ENCODE measurements at regions not wholly inside any gene's neighbourhood (a gene's known extent, or its start where the extent isn't known, plus 50 kb on each side); places are given as distances from the start of the nearest gene placed in this dataset.

DNA sequence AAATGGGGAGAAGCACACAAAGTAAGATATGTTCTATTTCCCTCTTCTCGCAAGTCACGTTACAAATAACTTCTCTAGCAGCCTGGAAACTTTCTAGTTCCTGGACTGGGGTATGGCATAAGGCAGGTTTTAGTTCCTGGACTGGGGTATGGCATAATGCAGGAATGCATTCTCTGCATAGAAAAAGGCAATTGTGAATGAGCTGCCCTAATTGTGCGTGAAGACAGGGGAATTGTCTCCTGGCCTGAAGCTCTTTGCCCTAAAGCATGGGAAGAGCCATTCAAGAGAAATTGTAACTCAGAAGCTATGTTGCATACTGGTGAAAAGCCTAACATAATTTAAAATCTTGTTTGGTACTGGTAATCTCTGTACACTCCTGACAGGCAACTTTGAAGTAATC lies 54.3 kb upstream of the CBLB start:
- no peak overlapping the region for H3K27ac ChIP-seq (ENCODE audit: low read depth, low read length)
- no peak for DNase-seq (ENCODE audit: low read depth, low spot score)
- H3K9me3 ChIP-seq (ENCODE audit: control insufficient read depth, insufficient read depth, low read length) = no peaks in the 10 kb centered on the region
- POLR2A ChIA-PET = no interaction called here
- CTCF ChIA-PET = no interaction called here
- TF ChIP-seq, protein P1, sequence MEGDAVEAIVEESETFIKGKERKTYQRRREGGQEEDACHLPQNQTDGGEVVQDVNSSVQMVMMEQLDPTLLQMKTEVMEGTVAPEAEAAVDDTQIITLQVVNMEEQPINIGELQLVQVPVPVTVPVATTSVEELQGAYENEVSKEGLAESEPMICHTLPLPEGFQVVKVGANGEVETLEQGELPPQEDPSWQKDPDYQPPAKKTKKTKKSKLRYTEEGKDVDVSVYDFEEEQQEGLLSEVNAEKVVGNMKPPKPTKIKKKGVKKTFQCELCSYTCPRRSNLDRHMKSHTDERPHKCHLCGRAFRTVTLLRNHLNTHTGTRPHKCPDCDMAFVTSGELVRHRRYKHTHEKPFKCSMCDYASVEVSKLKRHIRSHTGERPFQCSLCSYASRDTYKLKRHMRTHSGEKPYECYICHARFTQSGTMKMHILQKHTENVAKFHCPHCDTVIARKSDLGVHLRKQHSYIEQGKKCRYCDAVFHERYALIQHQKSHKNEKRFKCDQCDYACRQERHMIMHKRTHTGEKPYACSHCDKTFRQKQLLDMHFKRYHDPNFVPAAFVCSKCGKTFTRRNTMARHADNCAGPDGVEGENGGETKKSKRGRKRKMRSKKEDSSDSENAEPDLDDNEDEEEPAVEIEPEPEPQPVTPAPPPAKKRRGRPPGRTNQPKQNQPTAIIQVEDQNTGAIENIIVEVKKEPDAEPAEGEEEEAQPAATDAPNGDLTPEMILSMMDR (IDR thresholded peaks at IDR 0.05; ENCODE audit: low read depth, low read length) = no peak
- no peak overlapping the region for H3K4me3 ChIP-seq (ENCODE audit: low read depth, low read length)
- H3K27me3 ChIP-seq (ENCODE audit: control insufficient read depth, insufficient read depth, low read length) = no peaks in the 10 kb centered on the region

DNA sequence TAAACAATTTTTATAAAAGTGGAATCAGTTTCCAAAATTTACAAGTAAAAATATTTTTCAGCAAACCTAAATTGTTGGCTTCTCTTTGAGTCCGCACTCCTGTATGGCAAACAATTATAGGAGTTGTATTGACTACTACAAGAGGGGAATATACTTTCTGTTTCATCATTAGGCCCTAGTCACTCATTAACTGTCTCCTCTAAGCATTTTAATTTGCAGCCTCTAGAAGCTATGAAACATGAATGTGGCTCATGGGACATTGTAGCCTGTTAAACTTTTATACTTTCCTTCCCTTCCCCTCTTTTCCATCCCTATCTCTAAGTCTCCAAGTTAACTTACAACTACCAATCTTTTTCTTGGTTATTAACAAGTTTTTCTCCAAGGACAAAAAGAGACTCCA lies 58.9 kb upstream of the CBLB start:
- Histone ChIP-seq H3K27me3 (ENCODE audit: control insufficient read depth, insufficient read depth, low read length) (no peaks in the 10 kb centered on the region), H3K4me3 (ENCODE audit: low read depth, low read length) (no peak overlapping the region), H3K9me3 (ENCODE audit: control insufficient read depth, insufficient read depth, low read length) (no peaks in the 10 kb centered on the region), H3K27ac (ENCODE audit: low read depth, low read length) (no peak overlapping the region)
- DNase-seq (ENCODE audit: low read depth, low spot score) = no peak
- CTCF ChIA-PET = no interaction called here
- TF ChIP-seq, protein P1 (IDR thresholded peaks at IDR 0.05; ENCODE audit: low read depth, low read length) = no peak
- POLR2A ChIA-PET = no interaction called here

DNA sequence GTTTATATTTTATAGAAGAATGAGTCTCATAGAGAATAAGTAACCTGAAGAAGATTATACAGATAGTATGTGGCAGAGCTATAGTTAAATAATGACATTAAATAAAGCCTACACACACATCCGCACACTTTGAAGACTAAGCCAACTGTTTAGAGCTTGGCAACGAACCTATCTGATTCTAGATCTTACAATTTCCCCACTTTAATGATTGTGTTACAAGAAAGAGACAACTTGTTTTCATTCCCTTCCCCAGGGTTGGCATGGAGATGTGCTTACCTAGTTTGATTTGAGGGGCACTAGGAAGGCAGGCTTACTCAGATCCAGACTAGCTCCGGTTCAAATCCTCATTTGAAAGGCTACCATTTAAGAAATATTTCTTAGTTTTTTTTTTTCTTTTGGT lies 61.9 kb upstream of the CBLB start:
- ChIA-PET CTCF (no interaction called here), POLR2A (no interaction called here)
- Histone ChIP-seq H3K27ac (ENCODE audit: low read depth, low read length) (no peak overlapping the region), H3K9me3 (ENCODE audit: control insufficient read depth, insufficient read depth, low read length) (no peaks in the 10 kb centered on the region), H3K4me3 (ENCODE audit: low read depth, low read length) (no peak overlapping the region), H3K27me3 (ENCODE audit: control insufficient read depth, insufficient read depth, low read length) (no peaks in the 10 kb centered on the region)
- no peak for DNase-seq (ENCODE audit: low read depth, low spot score)
- TF ChIP-seq, protein P1 (IDR thresholded peaks at IDR 0.05; ENCODE audit: low read depth, low read length) = no peak

DNA sequence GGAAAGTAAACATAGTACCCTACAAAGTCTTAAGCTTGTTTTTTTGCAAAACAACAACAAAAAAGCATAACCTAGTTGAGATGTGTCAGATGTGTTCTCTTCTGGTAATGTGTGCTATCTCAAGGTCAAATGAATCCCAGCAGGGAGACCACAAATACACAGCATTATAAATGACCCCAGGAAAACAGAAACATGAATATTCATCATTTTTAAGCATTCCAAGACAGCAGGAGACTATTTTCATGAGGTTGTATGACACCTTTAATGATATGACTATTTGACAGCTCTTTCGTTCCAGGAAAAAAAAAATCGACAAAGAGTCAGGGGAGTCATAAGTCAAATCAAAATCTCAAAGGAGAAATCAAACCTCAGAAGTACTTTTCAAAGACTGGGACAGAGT lies 62.7 kb upstream of the CBLB start:
- TF ChIP-seq, protein P1 (IDR thresholded peaks at IDR 0.05; ENCODE audit: low read depth, low read length) = no peak
- ChIA-PET CTCF (no interaction called here), POLR2A (no interaction called here)
- DNase-seq (ENCODE audit: low read depth, low spot score) = no peak
- Histone ChIP-seq H3K9me3 (ENCODE audit: control insufficient read depth, insufficient read depth, low read length) (no peaks in the 10 kb centered on the region), H3K27me3 (ENCODE audit: control insufficient read depth, insufficient read depth, low read length) (no peaks in the 10 kb centered on the region), H3K27ac (ENCODE audit: low read depth, low read length) (no peak overlapping the region), H3K4me3 (ENCODE audit: low read depth, low read length) (no peak overlapping the region)

DNA sequence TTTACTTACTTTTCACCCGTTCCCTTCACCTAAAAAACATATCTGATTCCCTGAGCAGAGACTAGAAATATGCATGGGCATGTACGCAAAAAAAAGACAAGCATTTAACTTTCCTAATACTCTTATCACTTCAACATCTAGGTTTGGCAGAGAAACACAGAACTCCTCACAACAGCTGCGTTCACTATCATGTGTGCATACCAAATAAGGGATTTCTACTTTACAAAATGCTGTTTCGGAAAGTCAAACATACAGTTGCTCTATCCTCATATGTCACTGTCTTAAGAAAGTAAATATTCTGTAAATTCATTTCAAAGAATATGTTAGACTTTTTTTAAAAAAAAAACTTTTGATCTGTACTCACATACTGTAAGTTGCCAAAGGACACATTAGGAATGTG lies 65.1 kb upstream of the CBLB start:
- Histone ChIP-seq H3K4me3 (ENCODE audit: low read depth, low read length) (no peak overlapping the region), H3K27ac (ENCODE audit: low read depth, low read length) (no peak overlapping the region), H3K27me3 (ENCODE audit: control insufficient read depth, insufficient read depth, low read length) (no peaks in the 10 kb centered on the region), H3K9me3 (ENCODE audit: control insufficient read depth, insufficient read depth, low read length) (no peaks in the 10 kb centered on the region)
- TF ChIP-seq, protein P1 (IDR thresholded peaks at IDR 0.05; ENCODE audit: low read depth, low read length) = no peak
- ChIA-PET CTCF (no interaction called here), POLR2A (no interaction called here)
- DNase-seq (ENCODE audit: low read depth, low spot score) = peak; percentile 37
